ENCODE measurements at regions not wholly inside any gene's neighbourhood (a gene's known extent, or its start where the extent isn't known, plus 50 kb on each side); places are given as distances from the start of the nearest gene placed in this dataset.

DNA sequence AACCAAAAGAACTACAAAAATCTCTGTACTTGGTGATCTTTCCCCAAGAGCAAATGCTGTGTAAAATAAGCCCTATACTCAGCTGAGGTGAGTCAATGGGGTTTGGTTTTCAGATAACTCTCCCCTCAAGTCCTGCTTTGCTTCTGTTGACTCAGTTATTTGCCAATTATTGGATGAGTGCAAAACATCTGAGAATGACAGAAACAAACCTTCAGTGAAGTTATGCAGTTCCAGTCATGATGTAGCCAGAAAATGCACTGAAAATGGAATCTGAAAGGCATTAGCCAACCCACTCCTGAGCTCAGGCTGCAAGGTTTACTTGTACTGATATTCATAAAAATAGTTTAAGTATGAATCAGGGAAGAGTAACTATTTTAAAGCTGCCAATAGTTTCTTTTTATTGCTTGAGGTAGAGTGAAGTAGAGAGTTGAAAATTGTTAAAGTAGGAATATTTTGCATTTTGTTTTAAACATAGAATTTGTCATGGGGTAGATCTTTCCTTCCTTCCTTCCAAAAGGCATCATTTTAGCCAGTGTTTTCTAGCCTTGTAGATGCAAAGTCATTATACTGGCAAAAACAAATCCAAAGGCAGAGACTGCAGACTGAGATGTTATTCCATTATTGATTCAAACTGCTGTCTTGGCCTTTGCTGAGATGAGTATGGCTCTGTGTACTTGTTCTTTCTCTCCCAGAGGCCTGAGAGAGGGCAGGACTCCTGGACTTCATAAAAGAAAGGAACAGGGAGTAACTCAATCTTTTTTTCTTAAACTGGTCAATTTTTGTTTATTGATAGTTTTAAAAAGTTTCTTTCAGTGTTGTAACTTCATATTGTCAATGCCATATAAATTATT, 215.3 kb downstream of the RND3 start:
- H3K9me3 ChIP-seq: peaks cover 2% of the 10 kb centered on the region
- no peak for DNase-seq (ENCODE audit: low spot score in 2 of 2)
- H3K27me3 ChIP-seq: no peaks in the 10 kb centered on the region
- H3K36me3 ChIP-seq: no peaks in the 10 kb centered on the region
- H3K27ac ChIP-seq: no peak overlapping the region
- TF ChIP-seq, protein P1, sequence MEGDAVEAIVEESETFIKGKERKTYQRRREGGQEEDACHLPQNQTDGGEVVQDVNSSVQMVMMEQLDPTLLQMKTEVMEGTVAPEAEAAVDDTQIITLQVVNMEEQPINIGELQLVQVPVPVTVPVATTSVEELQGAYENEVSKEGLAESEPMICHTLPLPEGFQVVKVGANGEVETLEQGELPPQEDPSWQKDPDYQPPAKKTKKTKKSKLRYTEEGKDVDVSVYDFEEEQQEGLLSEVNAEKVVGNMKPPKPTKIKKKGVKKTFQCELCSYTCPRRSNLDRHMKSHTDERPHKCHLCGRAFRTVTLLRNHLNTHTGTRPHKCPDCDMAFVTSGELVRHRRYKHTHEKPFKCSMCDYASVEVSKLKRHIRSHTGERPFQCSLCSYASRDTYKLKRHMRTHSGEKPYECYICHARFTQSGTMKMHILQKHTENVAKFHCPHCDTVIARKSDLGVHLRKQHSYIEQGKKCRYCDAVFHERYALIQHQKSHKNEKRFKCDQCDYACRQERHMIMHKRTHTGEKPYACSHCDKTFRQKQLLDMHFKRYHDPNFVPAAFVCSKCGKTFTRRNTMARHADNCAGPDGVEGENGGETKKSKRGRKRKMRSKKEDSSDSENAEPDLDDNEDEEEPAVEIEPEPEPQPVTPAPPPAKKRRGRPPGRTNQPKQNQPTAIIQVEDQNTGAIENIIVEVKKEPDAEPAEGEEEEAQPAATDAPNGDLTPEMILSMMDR (IDR thresholded peaks at IDR 0.05): no peak
- TF ChIP-seq POLR2AphosphoS5 (IDR thresholded peaks at IDR 0.05) (no peak), POLR2A (IDR thresholded peaks at IDR 0.05) (no peak), EP300 (IDR thresholded peaks at IDR 0.05) (no peak)
- H3K4me3 ChIP-seq: no peak overlapping the region
- H3K4me1 ChIP-seq: peaks cover 2% of the 10 kb centered on the region

DNA sequence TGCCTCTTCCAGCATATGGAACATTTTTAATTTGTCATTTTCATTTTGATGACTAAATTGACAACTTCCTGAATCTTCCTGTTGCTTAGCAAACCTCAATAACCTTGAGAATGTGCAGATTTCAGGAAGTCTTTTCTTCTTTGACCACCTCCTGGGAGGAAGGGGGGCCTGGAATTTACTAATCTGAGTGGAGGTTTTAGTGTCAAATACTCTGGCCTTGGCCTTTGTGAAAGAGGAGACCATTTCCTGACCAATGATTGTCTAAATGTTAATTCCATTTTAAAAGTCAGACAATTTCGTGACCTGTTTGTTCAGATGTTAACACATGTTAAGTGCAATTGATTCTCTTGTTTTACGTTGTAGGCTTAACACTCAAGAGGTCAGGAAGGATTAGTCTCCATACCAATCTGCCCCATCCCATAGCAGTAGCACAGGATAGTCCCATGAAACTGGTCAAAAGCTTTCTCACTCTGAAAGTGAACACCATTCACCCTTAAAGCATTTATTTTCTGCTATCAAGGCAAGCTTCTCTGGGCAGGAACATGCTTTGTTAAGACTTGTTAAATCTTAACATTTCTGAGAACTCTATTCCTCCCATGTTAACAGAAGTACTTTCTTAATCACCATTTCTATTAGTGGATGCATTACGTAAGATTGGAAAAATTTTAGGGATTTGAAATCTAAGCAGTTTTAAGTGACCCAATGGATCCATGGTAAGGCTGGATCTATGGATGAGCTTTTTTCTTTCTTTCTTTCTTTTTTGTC, 219.6 kb downstream of the RND3 start:
- DNase-seq (ENCODE audit: low spot score in 2 of 2): no peak
- 79% methylated on average over 3 of the region's 3 CpGs for WGBS
- no peak overlapping the region for H3K4me3 ChIP-seq
- H3K4me1 ChIP-seq: peaks cover 2% of the 10 kb centered on the region
- no peak overlapping the region for H3K27ac ChIP-seq
- no peaks in the 10 kb centered on the region for H3K27me3 ChIP-seq
- no peaks in the 10 kb centered on the region for H3K36me3 ChIP-seq
- no peaks in the 10 kb centered on the region for H3K9me3 ChIP-seq
- no peak for TF ChIP-seq POLR2AphosphoS5 (IDR thresholded peaks at IDR 0.05)
- no peak for TF ChIP-seq EP300 (IDR thresholded peaks at IDR 0.05)
- TF ChIP-seq POLR2A (IDR thresholded peaks at IDR 0.05): no peak
- TF ChIP-seq, protein P1 (IDR thresholded peaks at IDR 0.05): no peak

DNA sequence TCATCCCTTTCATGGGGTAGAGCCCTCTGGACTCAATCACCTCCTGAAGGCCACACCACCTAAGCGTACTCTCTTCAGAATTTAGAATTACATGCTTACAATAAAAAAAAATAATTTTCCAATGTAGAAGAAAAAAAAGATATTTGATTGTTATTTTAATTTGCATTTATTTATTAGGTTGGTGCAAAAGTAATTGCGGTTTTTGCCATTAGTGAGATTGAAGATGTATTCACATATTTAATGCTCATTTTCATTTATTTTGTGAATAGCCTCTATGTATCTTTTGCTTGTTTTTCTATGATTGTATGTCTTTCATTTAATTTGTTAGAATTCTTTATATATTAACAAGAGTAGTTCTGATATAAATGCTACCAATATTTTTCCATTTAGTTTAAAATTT, 220.5 kb downstream of the RND3 start:
- TF ChIP-seq POLR2AphosphoS5 (IDR thresholded peaks at IDR 0.05) (no peak), POLR2A (IDR thresholded peaks at IDR 0.05) (no peak), EP300 (IDR thresholded peaks at IDR 0.05) (no peak)
- TF ChIP-seq, protein P1 (IDR thresholded peaks at IDR 0.05): no peak
- H3K36me3 ChIP-seq: no peaks in the 10 kb centered on the region
- WGBS: 97% methylated on average over 2 of the region's 2 CpGs
- H3K9me3 ChIP-seq: no peaks in the 10 kb centered on the region
- peaks cover 1% of the 10 kb centered on the region for H3K4me1 ChIP-seq
- no peaks in the 10 kb centered on the region for H3K27me3 ChIP-seq
- no peak overlapping the region for H3K27ac ChIP-seq
- H3K4me3 ChIP-seq: no peak overlapping the region
- no peak for DNase-seq (ENCODE audit: low spot score in 2 of 2)

DNA sequence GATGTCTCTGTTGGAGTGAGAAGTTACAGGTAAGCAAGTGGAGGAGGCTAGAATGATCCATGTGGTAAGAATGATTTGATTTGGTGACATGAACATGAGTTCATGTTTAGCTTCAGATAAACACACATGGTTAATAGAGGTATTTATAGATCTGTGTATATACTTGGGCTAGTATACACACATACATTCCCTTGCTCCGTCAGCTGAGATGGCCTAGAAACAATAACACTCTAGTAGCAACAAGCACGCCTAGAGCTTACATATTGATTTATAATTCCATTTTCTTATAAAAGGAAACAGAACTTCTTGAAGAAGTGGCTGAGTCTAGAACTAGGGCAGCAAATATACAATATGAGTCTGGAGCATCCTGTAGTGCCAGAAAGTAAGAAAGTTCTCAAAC, 223.0 kb downstream of the RND3 start:
- H3K27me3 ChIP-seq: no peaks in the 10 kb centered on the region
- H3K4me1 ChIP-seq: no peaks in the 10 kb centered on the region
- no peak overlapping the region for H3K4me3 ChIP-seq
- H3K27ac ChIP-seq: no peak overlapping the region
- 91% methylated on average over 2 of the region's 2 CpGs for WGBS
- no peaks in the 10 kb centered on the region for H3K9me3 ChIP-seq
- H3K36me3 ChIP-seq: no peaks in the 10 kb centered on the region
- TF ChIP-seq POLR2AphosphoS5 (IDR thresholded peaks at IDR 0.05) (no peak), POLR2A (IDR thresholded peaks at IDR 0.05) (no peak), EP300 (IDR thresholded peaks at IDR 0.05) (no peak)
- TF ChIP-seq, protein P1 (IDR thresholded peaks at IDR 0.05): no peak
- DNase-seq (ENCODE audit: low spot score in 2 of 2): no peak

DNA sequence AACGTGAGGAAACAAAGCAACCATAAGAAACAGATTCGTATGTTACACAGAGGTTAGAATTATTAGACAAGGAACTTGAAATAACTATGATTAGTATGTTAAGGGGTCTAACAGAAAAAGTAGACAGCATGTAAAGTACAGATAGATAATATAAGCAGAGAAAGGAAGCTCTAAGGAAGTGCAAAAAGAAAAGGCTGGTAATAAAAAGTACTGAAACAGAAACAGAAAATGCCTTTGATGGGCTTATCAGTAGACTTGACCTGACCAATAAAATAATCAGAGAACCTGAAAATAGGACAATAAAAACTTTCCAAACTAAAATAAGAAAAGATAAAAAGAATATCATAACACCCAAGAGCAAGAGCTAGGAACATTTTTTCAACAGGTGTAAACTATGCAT, 225.8 kb downstream of the RND3 start:
- TF ChIP-seq POLR2A (IDR thresholded peaks at IDR 0.05) (no peak), POLR2AphosphoS5 (IDR thresholded peaks at IDR 0.05) (no peak), EP300 (IDR thresholded peaks at IDR 0.05) (no peak)
- TF ChIP-seq, protein P1 (IDR thresholded peaks at IDR 0.05): no peak
- no peak for DNase-seq (ENCODE audit: low spot score in 2 of 2)
- WGBS: 81% methylated on average over 2 of the region's 2 CpGs
- no peaks in the 10 kb centered on the region for H3K9me3 ChIP-seq
- no peak overlapping the region for H3K4me3 ChIP-seq
- no peaks in the 10 kb centered on the region for H3K36me3 ChIP-seq
- no peaks in the 10 kb centered on the region for H3K4me1 ChIP-seq
- H3K27ac ChIP-seq: no peak overlapping the region
- H3K27me3 ChIP-seq: no peaks in the 10 kb centered on the region

Measured in suprapubic skin (tissue), 4 donors.